Fibroblast of lung (primary cell): ENCODE measurements at regions not wholly inside any gene's neighbourhood (a gene's known extent, or its start where the extent isn't known, plus 50 kb on each side); places are given as distances from the start of the nearest gene placed in this dataset.

Experiments
- DNase-seq, 2 donors: peaks; one replicate each; pipeline versions ENCODE4 v3.0.0 to v3.0.0-alpha.2; 2010; ENCODE audit warnings: low read depth in 2 of 2
- H2AFZ ChIP-seq: 2 replicates; pipeline ENCODE4 v1.5.1; 2012; ENCODE audit warnings: low read length, control low read depth, inconsistent platforms
- H3K27ac ChIP-seq: 2 replicates; pipeline ENCODE4 v1.5.1; 2011; ENCODE audit warnings: low read length, control low read depth; ENCODE audit not compliant: insufficient read depth
- H3K27me3 ChIP-seq: 2 replicates; pipeline ENCODE4 v1.5.1; 2011; ENCODE audit warnings: mild to moderate bottlenecking, low read length; ENCODE audit not compliant: control insufficient read depth, insufficient read depth
- H3K36me3 ChIP-seq: 2 replicates; pipeline ENCODE4 v1.5.1; 2011; ENCODE audit warnings: low read length; ENCODE audit not compliant: control insufficient read depth, insufficient read depth
- H3K4me1 ChIP-seq: 2 replicates; pipeline ENCODE4 v1.5.1; 2011; ENCODE audit warnings: low read length; ENCODE audit not compliant: control insufficient read depth, insufficient read depth; ENCODE audit errors: extremely low read depth
- H3K4me2 ChIP-seq: 2 replicates; pipeline ENCODE4 v1.5.1; 2011; ENCODE audit warnings: low read length, control low read depth; ENCODE audit not compliant: insufficient read depth; ENCODE audit errors: extremely low read depth
- H3K4me3 ChIP-seq, 4 experiments: fragments of 200-600 bp in 1 of 4; sonication (generic) in 1 of 4; replicated peaks in 1 of 4; 2 replicates each; pipeline ENCODE4 v1.5.1; 2011 to 2016; ENCODE audit warnings: low read length in 4 of 4, low read depth in 3 of 4, mild to moderate bottlenecking in 3 of 4, control low read depth in 2 of 4, inconsistent platforms in 1 of 4, mixed read lengths in 1 of 4; ENCODE audit not compliant: insufficient read depth in 1 of 4; ENCODE audit errors: control extremely low read depth in 1 of 4
- H3K79me2 ChIP-seq: 2 replicates; pipeline ENCODE4 v1.5.1; 2012; ENCODE audit warnings: mild to moderate bottlenecking, low read length, inconsistent platforms; ENCODE audit not compliant: control insufficient read depth, insufficient read depth
- H3K9ac ChIP-seq: 2 replicates; pipeline ENCODE4 v1.5.1; 2011; ENCODE audit warnings: mild to moderate bottlenecking, low read length, control low read depth; ENCODE audit not compliant: insufficient read depth
- H3K9me3 ChIP-seq: 2 replicates; pipeline ENCODE4 v1.5.1; 2012; ENCODE audit warnings: low read depth, low read length; ENCODE audit not compliant: control insufficient read depth, insufficient read depth
- H4K20me1 ChIP-seq: 2 replicates; pipeline ENCODE4 v1.5.1; 2011; ENCODE audit warnings: low read length; ENCODE audit not compliant: control insufficient read depth, insufficient read depth; ENCODE audit errors: extremely low read depth
- EZH2 ChIP-seq: IDR thresholded peaks from 2 replicates; pipeline ENCODE4 v1.5.1; 2012; ENCODE audit warnings: low read length, control low read depth, mild to moderate bottlenecking; ENCODE audit errors: missing control alignments
- TF ChIP-seq, protein P1 (sequence below), 2 donors: IDR thresholded peaks in 1 of 2; conservative IDR thresholded peaks in 1 of 2; 1 replicate in 1 of 2; 2 replicates in 1 of 2; pipeline ENCODE4 v1.5.1; 2011 to 2012; ENCODE audit warnings: low read length in 2 of 2, control low read depth in 1 of 2, inconsistent platforms in 1 of 2, low read depth in 1 of 2, mild to moderate bottlenecking in 1 of 2

DNA sequence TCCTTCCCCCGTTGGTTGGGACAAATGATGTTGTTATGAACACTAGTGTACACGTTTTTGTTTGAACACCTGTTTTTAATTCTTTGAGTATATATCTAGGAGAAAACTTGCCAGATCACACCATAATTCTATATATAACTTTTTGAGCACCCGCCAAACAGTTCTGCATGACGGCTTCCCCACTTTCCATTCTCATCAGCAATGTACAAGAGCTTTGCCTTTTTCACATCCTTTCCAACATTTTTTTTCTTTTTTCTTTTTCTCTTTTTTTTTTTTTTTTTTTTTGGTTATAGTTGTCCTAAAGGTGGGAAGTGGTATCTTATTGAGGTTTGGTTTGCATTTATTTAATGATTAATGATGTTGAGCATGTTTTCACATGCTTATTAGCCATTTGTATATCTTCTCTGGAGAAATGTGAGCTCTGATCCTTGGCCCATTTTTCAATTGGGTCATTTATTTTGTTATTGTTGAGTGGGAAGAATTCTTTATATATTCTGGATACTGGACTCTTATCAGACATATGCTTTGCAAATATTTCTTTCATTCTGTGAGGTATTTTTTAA, 86.9 kb upstream of the ZC3H15 start:
- Histone ChIP-seq H3K9ac (no peak overlapping the region), H3K4me3 (no peak overlapping the region), H2AFZ (no peak overlapping the region), H3K36me3 (no peaks in the 10 kb centered on the region), H3K4me2 (no peak overlapping the region), H3K27ac (no peak overlapping the region), H4K20me1 (no peaks in the 10 kb centered on the region), H3K9me3 (no peaks in the 10 kb centered on the region), H3K79me2 (no peaks in the 10 kb centered on the region), H3K4me1 (no peaks in the 10 kb centered on the region), H3K27me3 (no peaks in the 10 kb centered on the region)
- TF ChIP-seq, protein P1, sequence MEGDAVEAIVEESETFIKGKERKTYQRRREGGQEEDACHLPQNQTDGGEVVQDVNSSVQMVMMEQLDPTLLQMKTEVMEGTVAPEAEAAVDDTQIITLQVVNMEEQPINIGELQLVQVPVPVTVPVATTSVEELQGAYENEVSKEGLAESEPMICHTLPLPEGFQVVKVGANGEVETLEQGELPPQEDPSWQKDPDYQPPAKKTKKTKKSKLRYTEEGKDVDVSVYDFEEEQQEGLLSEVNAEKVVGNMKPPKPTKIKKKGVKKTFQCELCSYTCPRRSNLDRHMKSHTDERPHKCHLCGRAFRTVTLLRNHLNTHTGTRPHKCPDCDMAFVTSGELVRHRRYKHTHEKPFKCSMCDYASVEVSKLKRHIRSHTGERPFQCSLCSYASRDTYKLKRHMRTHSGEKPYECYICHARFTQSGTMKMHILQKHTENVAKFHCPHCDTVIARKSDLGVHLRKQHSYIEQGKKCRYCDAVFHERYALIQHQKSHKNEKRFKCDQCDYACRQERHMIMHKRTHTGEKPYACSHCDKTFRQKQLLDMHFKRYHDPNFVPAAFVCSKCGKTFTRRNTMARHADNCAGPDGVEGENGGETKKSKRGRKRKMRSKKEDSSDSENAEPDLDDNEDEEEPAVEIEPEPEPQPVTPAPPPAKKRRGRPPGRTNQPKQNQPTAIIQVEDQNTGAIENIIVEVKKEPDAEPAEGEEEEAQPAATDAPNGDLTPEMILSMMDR (conservative IDR thresholded peaks at IDR 0.05 in 1 of 2, IDR thresholded peaks at IDR 0.05 in 1 of 2; ENCODE audit: low read depth in 1 of 2, low read length in 2 of 2), result no peak
- no peak for TF ChIP-seq EZH2
- DNase-seq, result no peak

DNA sequence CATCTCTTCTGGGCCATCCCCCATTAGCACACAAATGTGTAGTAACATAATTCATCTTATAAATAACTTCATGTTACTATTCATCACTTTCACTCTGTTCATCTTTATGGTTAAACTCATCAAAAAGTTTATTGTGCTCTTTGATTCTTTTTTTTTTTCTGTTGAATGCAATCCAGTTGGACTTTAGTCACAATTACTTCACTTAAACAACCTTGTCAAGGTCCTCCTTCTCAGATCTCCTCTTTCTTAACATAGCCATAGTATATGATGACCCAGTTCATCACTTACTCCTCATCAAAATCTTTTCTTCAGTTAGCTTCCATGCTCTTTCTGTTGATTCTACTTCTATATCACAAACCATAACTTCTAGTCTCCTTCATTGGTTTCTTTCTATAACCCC, 80.2 kb upstream of the ZC3H15 start:
- Histone ChIP-seq H3K4me2 (no peak overlapping the region), H3K79me2 (no peaks in the 10 kb centered on the region), H4K20me1 (no peaks in the 10 kb centered on the region), H3K9ac (no peak overlapping the region), H3K4me3 (no peak overlapping the region), H3K9me3 (no peaks in the 10 kb centered on the region), H3K27me3 (no peaks in the 10 kb centered on the region), H3K4me1 (no peaks in the 10 kb centered on the region), H2AFZ (no peak overlapping the region), H3K27ac (no peak overlapping the region), H3K36me3 (no peaks in the 10 kb centered on the region)
- no peak for TF ChIP-seq EZH2
- TF ChIP-seq, protein P1 (conservative IDR thresholded peaks at IDR 0.05 in 1 of 2, IDR thresholded peaks at IDR 0.05 in 1 of 2; ENCODE audit: low read depth in 1 of 2, low read length in 2 of 2), result no peak
- DNase-seq, result no peak

DNA sequence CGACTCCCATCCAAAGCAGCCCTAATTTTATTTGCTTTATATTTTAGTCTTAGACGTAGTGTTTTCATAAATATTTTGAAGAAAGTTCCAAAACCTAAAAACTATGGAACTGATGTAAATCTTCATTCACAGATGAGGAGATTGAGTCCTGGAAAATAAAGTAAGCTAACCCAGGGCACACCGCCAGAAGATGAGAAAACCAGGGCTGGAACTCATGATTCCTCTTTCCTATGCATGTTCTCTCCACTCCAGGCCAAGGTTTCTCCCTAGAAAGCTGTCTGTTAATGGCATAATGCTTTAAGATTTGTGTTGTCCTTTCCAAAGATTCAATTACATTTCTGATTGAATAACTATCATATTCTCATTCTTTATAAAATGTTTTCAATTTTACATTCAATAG, 78.4 kb upstream of the ZC3H15 start:
- no peak for TF ChIP-seq EZH2
- Histone ChIP-seq H3K79me2 (no peaks in the 10 kb centered on the region), H3K27ac (no peak overlapping the region), H4K20me1 (no peaks in the 10 kb centered on the region), H3K4me1 (no peaks in the 10 kb centered on the region), H3K27me3 (no peaks in the 10 kb centered on the region), H3K4me3 (no peak overlapping the region), H3K36me3 (no peaks in the 10 kb centered on the region), H2AFZ (no peak overlapping the region), H3K9ac (no peak overlapping the region), H3K4me2 (no peak overlapping the region), H3K9me3 (no peaks in the 10 kb centered on the region)
- no peak for DNase-seq
